Sciatic nerve (tissue), 2 donors: ENCODE measurements at regions not wholly inside any gene's neighbourhood (a gene's known extent, or its start where the extent isn't known, plus 50 kb on each side); places are given as distances from the start of the nearest gene placed in this dataset.

Source experiments
- ATAC-seq: fragments of 200-7000 bp; cut with Tn5 transposase; one replicate; pipeline ENCODE4 v1.9.1; 2020; ENCODE audit warnings: mild to moderate bottlenecking, moderate library complexity
- DNase-seq: peaks from one replicate; pipeline ENCODE4 v3.0.0-alpha.2; 2020; ENCODE audit warnings: low spot score
- intact Hi-C: fragments of 100-400 bp; cut with DNase I; formaldehyde crosslinking; loops from one replicate; pipeline ENCODE4 v1.14.2; 2022
- donor health status: DM: no; HTN: no; CAD: no.
- donor health status: DM: no; HTN: no; CAD: no.

DNA sequence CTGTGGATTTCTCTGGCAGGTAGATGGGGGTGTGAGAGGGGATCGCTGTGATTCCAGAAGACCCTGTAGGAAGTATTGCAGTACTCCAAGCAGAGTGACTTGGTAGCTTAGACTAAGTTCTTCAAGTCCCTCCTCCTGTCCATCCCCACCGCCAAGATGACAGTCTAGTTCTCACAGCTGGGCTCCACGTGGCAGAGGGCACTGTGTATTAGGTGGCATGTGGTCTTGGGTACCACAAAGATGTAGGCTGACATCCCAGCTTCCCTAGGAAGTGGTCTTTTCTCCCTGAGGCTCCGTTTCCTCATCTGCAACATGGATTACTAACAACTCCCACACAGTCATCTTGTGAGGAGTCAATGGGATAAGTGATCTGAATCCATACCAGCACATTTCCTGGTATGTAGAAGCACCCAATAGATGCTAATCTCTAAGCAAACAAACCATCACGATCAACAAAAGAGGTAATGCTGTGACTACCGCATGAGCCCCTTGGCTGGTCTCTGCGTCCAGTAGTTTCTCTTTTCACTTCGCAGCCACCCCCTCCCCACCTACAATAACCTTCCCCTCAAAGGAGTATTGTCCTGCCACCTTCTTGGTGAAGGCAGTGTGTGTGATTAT lies 349.1 kb upstream of the EEF2KMT start:
- ATAC-seq: no peak
- DNase-seq: no peak
- intact Hi-C loops: no loop called here

DNA sequence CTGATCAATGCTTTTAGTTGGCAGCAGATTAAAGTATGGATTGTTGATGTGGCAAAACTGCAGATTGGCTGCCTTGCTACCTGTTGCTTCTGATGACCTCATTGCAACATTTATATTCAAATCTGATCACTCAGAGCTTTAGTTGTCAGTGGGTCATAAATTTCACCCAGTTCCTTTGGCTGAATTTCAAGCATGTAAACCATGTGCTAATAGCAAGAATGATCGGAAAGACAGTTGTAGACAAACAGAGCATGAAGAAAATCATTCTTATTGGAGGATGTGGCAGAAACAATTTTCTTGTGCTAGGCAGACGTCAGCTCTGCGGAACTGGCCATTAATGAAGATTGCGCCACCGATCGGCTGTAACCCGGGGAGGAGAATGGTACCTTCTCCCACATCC lies 346.6 kb upstream of the EEF2KMT start:
- DNase-seq (no peak), ATAC-seq (no peak)
- intact Hi-C loops: no loop called here

DNA sequence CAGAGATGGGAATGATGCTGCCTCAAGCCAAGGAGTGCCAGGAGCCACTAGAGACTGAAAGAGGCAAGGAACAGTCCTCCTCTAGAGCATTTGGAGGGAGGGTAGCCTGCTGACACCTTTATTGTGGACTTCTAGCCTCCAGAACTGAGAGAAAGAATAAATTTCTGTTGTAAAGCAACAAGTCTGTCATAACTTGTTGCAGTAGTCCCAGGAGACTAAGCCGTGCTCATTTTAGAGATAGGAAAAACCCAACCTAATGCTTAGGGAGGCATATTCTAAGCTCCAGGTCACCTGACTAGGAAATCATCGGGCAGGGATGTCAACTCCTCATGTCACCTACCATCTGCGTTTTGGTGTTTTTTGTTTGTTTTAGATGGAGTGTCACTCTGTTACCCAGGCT lies 345.4 kb upstream of the EEF2KMT start:
- intact Hi-C loops: no loop called here
- ATAC-seq: no peak
- DNase-seq: no peak

DNA sequence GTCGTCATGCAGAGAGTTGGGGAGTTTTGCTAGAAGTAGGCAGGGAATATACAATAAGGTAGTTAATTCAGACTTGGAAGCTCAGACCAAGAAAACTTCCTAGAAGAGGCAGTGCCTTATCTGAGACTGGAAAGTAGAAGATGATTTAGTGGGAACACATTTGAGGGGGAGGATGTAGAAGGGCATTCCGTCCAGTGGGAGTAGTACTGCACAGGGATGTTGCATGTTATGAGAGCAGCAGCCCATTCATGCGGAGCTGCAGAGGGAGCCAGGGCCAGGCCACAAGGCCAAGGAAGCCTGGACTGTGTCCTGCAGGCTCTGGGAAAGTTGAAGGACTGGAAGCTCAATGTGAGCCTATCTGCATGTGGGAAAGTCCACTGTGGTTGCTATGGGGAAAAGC lies 344.5 kb upstream of the EEF2KMT start:
- intact Hi-C loops: no loop called here
- DNase-seq (no peak), ATAC-seq (no peak)

DNA sequence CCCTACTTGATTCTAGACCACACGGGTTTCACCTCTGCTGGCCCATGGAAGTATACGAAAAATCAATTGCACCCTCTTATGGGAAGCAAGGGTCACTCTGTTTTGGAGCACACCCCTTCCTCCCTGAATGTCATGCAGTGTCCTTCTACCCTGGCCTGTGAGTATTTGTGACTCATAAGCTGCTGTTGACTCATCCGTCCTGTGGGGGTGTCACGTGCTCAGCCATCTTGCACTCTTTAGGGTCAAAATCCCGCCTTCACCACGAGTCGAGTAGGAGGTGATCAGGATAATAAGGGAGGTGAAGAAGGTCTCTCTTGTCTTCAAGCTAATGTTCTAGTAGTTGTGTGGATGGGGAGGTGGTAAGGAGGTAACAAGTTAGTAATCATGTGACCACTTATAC lies 341.0 kb upstream of the EEF2KMT start:
- intact Hi-C loops: no loop called here
- DNase-seq (no peak), ATAC-seq (no peak)

DNA sequence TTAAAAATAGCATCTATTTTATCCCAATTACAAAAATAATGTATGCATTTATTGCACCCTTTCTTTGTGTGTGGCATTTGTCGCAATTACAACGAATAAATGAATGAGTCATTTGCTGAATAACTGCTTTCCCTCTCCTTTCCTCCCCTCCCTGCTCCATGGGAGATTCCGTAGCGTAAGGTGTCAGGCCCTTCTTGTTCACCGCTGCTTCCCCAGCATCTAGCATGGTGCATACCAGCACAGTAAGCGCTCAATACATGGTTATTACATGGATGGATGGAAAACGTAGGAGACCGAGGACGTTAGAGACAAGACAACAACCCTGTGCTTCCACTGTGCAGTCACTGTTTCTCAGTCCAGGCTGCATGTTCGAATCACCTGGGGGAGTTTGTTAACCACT lies 336.0 kb upstream of the EEF2KMT start:
- DNase-seq: no peak
- ATAC-seq: no peak
- intact Hi-C loops: no loop called here

DNA sequence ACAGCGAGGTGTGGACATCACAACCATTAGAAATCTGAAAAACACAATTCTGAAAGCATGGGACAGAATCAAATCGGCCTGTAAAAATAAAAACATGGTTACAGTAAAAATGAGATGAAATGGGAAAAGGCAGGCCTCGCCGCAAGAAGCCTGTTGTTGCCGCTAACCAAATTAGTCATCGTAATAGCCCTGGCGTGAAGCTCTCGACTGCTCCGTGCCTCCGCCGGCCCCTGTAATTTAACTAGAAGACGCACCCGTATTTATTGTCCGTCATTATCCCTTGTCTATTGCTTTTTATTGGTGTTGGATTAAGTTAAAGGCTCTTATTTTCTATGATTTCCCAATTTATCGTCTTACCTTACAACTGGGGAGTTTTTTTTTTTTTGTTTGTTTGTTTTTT lies 334.6 kb upstream of the EEF2KMT start:
- intact Hi-C loops: no loop called here
- no peak for DNase-seq
- no peak for ATAC-seq

DNA sequence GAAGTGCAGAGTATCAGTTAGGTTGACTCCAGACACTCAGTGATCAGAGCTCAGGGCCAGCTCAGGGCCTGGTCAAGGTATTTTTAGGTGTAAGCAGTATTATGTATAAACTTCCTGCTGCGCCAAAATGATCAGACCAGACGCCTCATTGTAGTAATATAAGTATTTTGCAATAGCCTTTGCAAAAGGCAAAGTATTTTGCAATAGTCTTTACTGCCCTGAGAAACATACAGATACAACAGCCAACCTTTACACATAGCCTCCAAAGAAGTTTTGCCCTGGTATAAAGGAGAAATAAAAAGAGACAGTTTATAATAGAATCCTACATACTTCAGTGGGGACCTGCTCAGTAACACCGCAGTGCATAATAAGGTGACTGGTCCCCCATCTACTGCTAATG lies 333.0 kb upstream of the EEF2KMT start:
- intact Hi-C loops: no loop called here
- ATAC-seq (no peak), DNase-seq (no peak)

DNA sequence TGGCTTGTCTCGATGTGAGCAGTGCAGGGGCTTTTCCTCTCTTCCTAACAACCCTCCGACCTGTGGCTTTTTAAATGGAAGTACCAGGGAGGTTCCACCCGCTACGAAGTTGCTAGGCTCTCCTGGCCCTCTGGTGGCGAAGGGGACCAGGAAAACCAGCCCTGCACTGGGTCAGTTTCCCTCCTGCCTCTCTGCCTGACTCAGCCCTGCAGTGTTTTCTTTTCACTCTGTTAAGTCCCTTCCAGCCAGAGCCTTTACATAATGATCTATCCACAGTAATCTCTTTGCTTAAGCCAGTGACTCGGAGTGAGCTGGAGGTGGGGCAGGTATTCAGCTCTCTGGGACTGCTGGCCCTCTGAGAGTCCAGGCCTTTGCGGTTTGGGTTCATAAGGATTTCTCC lies 331.3 kb upstream of the EEF2KMT start:
- intact Hi-C loops: no loop called here
- no peak for DNase-seq
- no peak for ATAC-seq

DNA sequence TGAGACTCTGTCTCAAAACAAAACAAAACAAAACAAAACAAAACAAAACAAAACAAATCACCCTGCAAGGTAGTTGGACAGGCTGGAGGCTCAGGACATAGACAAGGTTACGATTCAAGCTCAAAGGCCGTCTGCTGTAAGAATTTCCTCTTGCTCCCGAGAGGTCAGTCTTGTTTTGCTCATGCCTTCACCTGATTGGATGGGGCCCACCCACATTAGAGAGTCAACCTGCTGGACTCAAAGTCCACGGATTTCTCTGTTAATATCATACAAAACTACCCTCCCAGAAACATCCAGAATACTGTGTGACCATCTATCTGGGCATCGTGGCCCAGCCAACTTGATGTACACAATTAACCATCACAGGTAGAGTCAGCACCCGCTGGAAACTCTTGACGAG lies 330.0 kb upstream of the EEF2KMT start:
- intact Hi-C loops: no loop called here
- DNase-seq (no peak), ATAC-seq (no peak)

DNA sequence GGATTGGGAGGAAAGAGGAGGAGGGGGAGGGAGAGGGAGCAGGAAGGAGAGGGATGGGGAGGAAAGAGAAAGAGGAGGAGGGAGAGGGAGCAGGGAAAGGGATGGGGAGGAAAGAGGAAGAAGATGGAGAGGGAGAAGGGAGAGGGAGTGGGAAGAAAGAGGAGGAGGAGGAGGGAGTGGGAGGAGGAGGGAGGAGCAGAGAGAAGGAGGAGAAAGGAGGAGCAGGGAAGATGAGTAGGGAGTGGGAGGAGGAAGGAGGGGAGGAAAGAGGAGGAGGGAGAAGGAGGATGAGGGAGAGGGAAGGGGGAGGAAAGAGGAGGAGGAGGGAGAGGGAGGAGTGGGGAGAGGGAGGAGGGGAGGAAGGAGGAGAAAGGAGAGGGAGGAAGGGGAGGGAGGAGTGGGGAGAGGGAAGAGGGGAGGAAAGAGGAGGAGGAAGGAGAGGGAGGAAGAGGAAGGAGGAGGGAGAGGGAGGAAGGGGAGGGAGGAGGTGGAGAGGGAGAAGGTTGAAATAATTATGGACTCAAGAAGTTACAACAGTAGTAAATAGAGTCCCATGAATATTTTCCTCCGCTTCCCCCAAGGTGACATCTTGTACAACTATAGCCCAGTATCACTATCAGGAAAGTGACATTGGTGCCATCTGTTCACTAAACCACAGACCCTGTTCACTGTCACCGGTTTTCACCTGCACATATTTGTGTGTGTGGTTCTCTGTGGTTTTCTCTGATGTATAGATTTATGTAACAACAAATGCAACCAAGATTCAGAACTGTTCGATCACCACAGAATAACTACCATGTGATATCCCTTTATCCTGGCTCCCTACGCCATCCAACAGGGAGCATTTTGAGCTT lies 325.3 kb upstream of the EEF2KMT start:
- no peak for DNase-seq
- intact Hi-C loops: no loop called here

DNA sequence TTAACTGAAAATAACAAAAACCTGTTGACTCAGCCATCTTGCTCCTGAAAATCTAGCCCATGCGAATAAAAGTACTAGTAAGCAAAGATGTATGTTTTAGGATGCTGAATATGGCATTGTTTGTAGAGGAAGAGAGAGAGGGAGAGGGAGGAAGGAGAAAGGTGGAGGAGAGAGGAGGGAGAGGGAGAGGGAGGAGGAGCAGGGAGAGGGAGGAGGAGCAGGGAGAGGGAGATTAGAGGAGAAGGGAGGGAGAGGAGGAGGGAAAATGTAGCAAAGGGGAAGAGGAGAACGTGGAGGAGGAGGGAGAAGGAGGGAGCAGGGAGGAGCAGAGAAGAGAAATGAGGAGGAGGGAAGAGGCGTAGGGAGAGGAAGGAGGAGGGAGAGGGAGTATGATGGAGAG lies 324.5 kb upstream of the EEF2KMT start:
- DNase-seq (no peak), ATAC-seq (no peak)
- intact Hi-C loops: no loop called here

More for the DNA sequence above, 325.3 kb upstream of the EEF2KMT start:
- ATAC-seq: no peak

DNA sequence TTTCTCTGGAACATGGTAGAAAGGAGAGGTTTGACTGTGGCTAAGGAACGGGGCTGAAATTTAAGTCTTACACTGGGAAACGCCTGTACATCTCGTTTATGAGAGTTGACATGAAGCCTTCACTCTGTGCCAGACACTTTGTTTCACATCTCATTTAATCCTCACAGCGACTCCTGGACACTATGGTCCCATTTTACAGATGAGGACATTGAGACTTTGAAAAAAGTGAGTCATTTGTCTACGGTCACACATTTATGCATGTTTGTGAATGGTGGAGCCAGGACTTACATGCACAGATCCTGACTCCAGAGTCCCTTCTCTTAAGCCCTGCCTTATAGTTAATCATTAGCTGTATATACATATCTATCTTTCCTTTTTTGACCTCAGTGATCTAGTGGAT lies 318.4 kb upstream of the EEF2KMT start:
- intact Hi-C loops: no loop called here
- no peak for DNase-seq
- ATAC-seq: no peak

DNA sequence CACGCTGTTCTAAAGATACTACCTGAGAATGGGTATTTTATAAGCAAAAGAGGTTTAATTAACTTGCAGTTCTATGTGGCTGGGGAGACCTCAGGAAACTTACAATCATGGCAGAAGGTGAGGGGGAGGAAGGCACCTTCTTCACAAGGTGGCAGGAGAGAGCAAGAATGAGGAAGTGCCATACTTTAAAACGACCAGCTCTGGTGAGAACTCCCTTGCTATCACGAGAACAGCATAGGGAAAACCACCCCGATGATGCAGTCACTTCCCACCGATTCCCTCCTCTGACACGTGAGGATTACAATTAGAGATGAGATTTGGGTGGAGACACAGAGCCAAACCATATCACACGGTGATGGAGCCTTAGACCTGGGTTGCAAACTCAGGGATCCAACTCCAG lies 317.5 kb upstream of the EEF2KMT start:
- no peak for ATAC-seq
- intact Hi-C loops: no loop called here
- DNase-seq: no peak

DNA sequence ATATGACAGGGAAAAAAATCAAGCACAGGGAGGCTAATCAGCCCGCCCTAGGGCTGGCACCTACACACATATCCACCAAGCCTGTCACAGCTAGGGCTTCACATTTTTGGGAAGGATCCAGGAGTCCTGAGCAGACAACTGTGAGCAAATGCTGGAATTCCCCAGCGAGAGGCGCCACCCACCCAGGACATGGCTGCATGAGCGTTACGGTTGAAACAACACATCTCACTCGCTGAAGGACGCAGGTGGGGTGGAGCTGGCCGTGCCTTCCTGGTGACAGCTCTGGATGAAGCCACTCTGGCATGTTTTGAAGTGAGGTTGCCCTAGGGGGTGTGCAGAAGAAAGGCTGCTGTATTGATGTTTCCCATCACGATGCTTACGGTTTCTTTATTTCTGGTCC lies 315.1 kb upstream of the EEF2KMT start:
- ATAC-seq (no peak), DNase-seq (no peak)
- intact Hi-C loops: no loop called here

DNA sequence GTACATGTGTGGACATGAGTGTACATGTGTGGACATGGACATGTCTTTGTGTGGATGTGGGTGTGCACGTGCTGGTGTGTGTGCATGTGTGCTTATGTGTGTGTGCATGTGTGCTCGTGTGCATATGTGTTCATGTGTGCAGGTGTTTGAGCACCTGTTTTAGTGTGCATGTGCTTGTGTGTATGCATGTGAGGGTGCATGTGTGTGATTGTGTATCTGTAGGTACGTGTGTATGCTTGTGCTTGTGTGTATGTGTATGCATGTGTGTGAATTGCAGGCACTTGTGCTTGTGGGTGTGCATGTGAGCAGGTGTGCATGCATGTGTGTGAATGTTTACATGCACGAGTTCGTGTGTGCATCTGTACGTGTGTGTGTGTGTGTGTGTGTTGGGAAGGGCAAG lies 300.6 kb upstream of the EEF2KMT start:
- no peak for ATAC-seq
- intact Hi-C loops: no loop called here
- no peak for DNase-seq

DNA sequence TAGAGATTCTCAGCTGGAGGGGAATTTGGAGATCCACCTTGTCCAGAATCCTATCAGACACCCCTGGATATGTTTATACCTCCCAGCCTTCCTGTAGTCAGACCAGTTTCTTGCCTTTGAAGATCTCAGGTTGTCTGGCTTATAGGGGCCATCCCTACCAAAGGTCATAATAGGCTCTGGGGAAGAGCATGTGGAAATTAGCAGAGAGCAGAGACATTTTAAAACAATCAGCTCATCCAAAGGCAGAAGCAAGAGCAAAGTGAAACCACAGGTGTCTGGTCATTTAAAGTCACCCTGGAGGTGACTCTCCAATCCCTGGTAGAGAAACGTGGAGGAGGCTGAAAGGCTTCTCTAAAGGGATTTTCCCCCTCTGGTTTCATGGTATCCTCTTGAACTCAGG lies 299.3 kb upstream of the EEF2KMT start:
- DNase-seq: no peak
- intact Hi-C loops: no loop called here
- ATAC-seq: no peak

DNA sequence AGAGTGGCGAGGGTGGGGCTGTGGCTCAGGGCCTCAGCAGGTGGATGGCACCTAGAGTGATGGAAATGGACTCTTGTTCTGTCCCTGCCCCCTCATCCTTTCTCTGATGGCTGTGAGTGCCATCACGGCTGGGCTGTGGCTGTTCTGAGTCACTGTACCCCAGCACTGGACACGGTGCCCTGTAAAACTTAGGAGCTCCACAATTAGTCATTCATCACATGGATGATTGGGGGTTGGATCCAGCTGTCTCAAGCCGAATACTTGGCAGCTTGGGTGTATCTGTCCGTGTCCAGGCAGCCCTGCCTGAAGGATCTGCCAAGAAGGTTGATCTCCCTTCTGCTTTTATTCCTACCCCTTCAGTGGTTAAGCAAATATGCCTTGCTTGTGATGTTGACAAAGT lies 295.5 kb upstream of the EEF2KMT start:
- intact Hi-C loops: no loop called here
- ATAC-seq: no peak

DNA sequence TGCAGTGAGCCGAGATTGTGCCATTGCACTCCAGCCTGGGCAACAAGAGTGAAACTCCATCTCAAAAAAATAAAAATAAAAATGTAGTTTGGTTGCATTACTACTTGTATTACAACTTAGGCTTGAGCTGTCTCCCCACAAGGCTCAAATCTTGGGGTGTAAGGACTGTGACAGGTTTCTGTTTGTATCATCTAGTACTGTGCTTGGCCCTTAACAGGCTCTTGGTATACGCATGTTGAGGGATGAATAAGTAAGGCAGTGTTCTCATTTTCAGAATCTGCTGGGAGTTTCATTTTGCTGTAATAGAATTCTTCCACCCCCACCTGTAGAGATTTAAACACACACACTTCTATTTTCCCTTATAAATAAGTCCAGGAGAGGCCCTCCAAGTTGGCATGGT lies 289.4 kb upstream of the EEF2KMT start:
- ATAC-seq: no peak

More for the DNA sequence above, 295.5 kb upstream of the EEF2KMT start:
- DNase-seq: no peak

DNA sequence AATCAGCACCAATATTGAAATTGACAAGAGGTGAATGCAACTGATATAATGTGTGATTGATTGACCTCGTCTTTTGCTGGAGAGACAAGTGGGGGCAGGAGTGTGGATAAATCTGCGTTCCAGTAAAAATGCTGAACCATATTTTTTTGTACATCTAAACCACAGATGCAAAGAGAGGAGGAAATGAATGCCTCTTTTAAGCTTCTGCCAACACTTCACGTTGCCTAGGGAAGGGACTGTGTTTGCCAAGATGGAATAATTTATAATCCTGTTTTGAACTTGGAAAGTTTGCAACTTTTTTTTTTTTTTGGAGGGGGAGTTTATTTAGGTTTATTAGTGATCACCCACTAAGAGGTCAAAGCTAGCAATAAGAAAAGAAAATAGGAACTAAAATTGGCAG lies 288.2 kb upstream of the EEF2KMT start:
- no peak for ATAC-seq
- intact Hi-C loops: no loop called here
- no peak for DNase-seq

More for the DNA sequence above, 289.4 kb upstream of the EEF2KMT start:
- intact Hi-C loops: no loop called here
- no peak for DNase-seq

DNA sequence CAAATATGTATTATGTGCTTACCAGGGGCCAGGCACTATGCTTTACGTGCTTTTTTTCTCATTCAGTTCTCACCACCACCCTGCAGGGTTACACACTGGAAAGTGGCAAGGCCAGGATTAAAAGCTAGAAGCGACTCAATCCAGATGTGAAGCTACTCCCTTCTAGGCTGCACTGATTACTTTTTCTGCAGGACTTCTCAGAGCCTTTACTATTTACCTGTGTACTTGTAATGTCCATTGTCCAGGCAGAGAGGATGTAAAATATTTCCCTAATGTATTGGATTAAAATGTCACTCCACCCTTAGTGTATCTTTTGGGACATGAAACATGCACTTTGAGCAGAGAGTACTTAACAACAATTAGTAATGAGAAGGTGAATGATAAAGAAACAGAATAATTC lies 287.5 kb upstream of the EEF2KMT start:
- DNase-seq: no peak
- intact Hi-C loops: no loop called here
- ATAC-seq: no peak
